WERI-Rb-1 (cell line): ENCODE measurements at regions not wholly inside any gene's neighbourhood (a gene's known extent, or its start where the extent isn't known, plus 50 kb on each side); places are given as distances from the start of the nearest gene placed in this dataset.
"Not testable (repeated sequence)": the region's sequence is repeated elsewhere in the genome, so short reads cannot be mapped to it uniquely, and the experiment has no call there.

Experiments
- DNase-seq: peaks from one replicate; pipeline ENCODE4 v3.0.0-alpha.2; 2020
- H3K27ac ChIP-seq: fragments of 250-450 bp; sonication (Bioruptor Pico); 2 replicates; pipeline ENCODE4 v1.5.1; 2020; ENCODE audit warnings: mild to moderate bottlenecking, moderate library complexity
- H3K27me3 ChIP-seq: fragments of 250-450 bp; sonication (Bioruptor Pico); 2 replicates; pipeline ENCODE4 v1.5.1; 2021; ENCODE audit warnings: mild to moderate bottlenecking, low read depth, moderate library complexity; ENCODE audit not compliant: insufficient read depth, severe bottlenecking
- H3K36me3 ChIP-seq: fragments of 250-450 bp; sonication (Bioruptor Pico); 2 replicates; pipeline ENCODE4 v1.5.1; 2020; ENCODE audit warnings: mild to moderate bottlenecking, moderate library complexity
- H3K4me3 ChIP-seq: 2 replicates; pipeline ENCODE4 v1.5.1; 2011; ENCODE audit warnings: low read depth, mild to moderate bottlenecking, control low read depth, low read length
- H3K9me3 ChIP-seq: fragments of 250-450 bp; sonication (Bioruptor Pico); 2 replicates; pipeline ENCODE4 v1.5.1; 2021; ENCODE audit warnings: mild to moderate bottlenecking, moderate library complexity; ENCODE audit not compliant: severe bottlenecking
- TF ChIP-seq, protein P1 (sequence below): IDR thresholded peaks from 2 replicates; pipeline ENCODE4 v1.5.1; 2011; ENCODE audit warnings: low read depth, mild to moderate bottlenecking, control low read depth, inconsistent platforms, low read length

DNA sequence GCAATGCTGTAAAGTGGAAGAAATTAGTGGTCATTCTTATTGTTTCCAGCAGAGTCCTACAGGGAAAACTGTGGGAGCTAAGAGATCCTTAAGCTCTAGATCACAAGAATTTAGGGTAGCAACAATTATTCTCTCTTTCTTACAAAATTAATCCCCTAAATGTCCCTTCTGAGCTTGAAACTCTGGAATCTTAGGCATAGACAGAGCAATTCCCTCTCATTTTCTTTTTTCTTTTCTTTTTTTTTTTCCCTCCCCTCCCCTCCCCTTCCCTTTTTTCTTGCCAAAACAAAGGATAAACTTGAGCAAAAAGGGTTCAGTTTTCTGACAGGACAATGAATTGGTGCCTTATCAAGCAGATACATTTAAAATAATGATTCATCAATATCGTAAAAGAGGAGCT lies 441.0 kb downstream of the DSC3 start:
- Histone ChIP-seq H3K4me3 (no peak overlapping the region), H3K36me3 (no peaks in the 10 kb centered on the region), H3K9me3 (no peaks in the 10 kb centered on the region), H3K27ac (no peak overlapping the region), H3K27me3 (no peaks in the 10 kb centered on the region)
- TF ChIP-seq, protein P1, sequence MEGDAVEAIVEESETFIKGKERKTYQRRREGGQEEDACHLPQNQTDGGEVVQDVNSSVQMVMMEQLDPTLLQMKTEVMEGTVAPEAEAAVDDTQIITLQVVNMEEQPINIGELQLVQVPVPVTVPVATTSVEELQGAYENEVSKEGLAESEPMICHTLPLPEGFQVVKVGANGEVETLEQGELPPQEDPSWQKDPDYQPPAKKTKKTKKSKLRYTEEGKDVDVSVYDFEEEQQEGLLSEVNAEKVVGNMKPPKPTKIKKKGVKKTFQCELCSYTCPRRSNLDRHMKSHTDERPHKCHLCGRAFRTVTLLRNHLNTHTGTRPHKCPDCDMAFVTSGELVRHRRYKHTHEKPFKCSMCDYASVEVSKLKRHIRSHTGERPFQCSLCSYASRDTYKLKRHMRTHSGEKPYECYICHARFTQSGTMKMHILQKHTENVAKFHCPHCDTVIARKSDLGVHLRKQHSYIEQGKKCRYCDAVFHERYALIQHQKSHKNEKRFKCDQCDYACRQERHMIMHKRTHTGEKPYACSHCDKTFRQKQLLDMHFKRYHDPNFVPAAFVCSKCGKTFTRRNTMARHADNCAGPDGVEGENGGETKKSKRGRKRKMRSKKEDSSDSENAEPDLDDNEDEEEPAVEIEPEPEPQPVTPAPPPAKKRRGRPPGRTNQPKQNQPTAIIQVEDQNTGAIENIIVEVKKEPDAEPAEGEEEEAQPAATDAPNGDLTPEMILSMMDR, result no peak
- DNase-seq, result no peak

DNA sequence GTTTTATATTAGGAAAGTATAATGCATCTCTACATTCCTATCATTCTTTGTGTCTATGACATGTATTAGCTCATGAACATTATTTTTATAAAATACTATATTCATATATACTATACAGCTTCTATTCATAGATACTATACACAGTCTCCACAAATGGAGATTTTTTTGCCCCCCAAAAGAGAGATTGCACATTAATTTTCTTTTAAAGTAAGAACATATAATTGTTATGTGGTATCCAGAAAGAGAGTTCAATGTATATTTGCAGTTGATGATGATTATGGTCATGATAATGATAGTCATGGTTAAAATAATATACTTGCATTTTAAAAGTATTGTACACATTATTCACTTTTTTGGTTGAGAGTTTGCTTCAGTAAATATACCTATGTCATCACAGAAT lies 445.3 kb downstream of the DSC3 start:
- no peak overlapping the region for H3K4me3 ChIP-seq
- H3K36me3 ChIP-seq, result no peaks in the 10 kb centered on the region
- no peak for DNase-seq
- H3K27ac ChIP-seq, result no peak overlapping the region
- no peaks in the 10 kb centered on the region for H3K9me3 ChIP-seq
- TF ChIP-seq, protein P1, result no peak
- H3K27me3 ChIP-seq, result no peaks in the 10 kb centered on the region

DNA sequence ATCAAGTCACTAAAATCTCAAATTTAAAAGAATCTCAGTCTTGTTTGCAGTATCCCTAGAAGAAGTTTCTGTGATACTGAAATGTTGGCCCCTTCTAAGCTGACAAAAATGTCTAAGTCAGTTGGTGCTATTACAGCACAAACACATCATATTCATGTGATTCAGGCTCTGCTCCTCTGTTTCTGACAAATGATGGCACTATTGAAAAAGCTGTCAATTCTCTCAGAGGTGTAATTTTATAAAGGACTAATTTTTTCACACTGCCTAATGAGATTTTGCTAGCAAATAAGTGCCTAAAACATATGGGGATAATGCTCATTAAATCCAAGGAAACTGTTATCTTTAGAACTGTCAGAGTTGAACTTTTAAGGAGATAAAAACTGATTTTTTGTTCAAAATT lies 445.9 kb downstream of the DSC3 start:
- no peak overlapping the region for H3K4me3 ChIP-seq
- TF ChIP-seq, protein P1, result no peak
- H3K36me3 ChIP-seq, result no peaks in the 10 kb centered on the region
- no peaks in the 10 kb centered on the region for H3K9me3 ChIP-seq
- no peak for DNase-seq
- no peak overlapping the region for H3K27ac ChIP-seq
- no peaks in the 10 kb centered on the region for H3K27me3 ChIP-seq

- H3K4me3 ChIP-seq, result no peak overlapping the region
These were observed 446.6 kb downstream of the DSC3 start for GRCh38 chr18:30595942-30596341.

DNA sequence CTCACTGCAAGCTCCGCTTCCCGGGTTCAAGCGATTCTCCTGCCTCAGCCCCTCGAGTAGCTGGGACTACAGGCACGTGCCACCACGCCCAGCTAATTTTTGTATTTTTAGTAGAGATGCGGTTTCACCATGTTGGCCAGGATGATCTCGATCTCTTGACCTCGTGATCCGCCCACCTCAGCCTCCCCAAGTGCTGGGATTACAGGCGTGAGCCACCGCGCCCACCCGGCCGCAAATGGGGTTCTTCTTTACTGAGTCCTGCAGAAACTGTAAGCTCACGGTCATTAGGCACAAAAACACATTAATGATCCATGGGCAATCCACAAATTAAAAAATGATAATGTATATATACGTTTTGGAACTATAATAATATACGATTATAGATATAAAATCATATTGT lies 447.6 kb downstream of the DSC3 start:
- not testable (repeated sequence) for H3K36me3 ChIP-seq, H3K27ac ChIP-seq, H3K4me3 ChIP-seq, H3K9me3 ChIP-seq, H3K27me3 ChIP-seq, DNase-seq

More at GRCh38 chr18:30595942-30596341, 446.6 kb downstream of the DSC3 start:
- H3K36me3 ChIP-seq, result no peaks in the 10 kb centered on the region
- no peaks in the 10 kb centered on the region for H3K9me3 ChIP-seq
- no peaks in the 10 kb centered on the region for H3K27me3 ChIP-seq
- TF ChIP-seq, protein P1, result no peak
- no peak for DNase-seq
- no peak overlapping the region for H3K27ac ChIP-seq

GRCh38 chr18:30591462-30591861 lies 451.1 kb downstream of the DSC3 start:
- H3K27ac ChIP-seq, result no peak overlapping the region
- H3K9me3 ChIP-seq, result no peaks in the 10 kb centered on the region
- H3K36me3 ChIP-seq, result no peaks in the 10 kb centered on the region
- TF ChIP-seq, protein P1, result no peak
- no peak for DNase-seq
- H3K4me3 ChIP-seq, result no peak overlapping the region
- H3K27me3 ChIP-seq, result no peaks in the 10 kb centered on the region
